ENCODE measurements at regions not wholly inside any gene's neighbourhood (a gene's known extent, or its start where the extent isn't known, plus 50 kb on each side); places are given as distances from the start of the nearest gene placed in this dataset.
A peak's percentile ranks its signal among the peaks of the same experiment; 100 is the strongest.

GRCh38 chr4:22014222-22014741 lies 65.7 kb upstream of the KCNIP4 start:
- peak; percentile 6 for DNase-seq

GRCh38 chr4:22003878-22004277 lies 55.3 kb upstream of the KCNIP4 start:
- DNase-seq, result no peak

All from inflammatory macrophage treated with lipopolysaccharide for 4 hours (primary cell).